BE2C (cell line): ENCODE measurements at regions not wholly inside any gene's neighbourhood (a gene's known extent, or its start where the extent isn't known, plus 50 kb on each side); places are given as distances from the start of the nearest gene placed in this dataset.

Experiments used
- DNase-seq: peaks from one replicate; pipeline ENCODE4 v3.0.0-alpha.2; 2020
- H3K27me3 ChIP-seq: fragments of 250-450 bp; sonication (Bioruptor Pico); 2 replicates; pipeline ENCODE4 v1.5.1; 2020; ENCODE audit warnings: mild to moderate bottlenecking
- H3K36me3 ChIP-seq: fragments of 250-450 bp; sonication (Bioruptor Pico); 2 replicates; pipeline ENCODE4 v1.5.1; 2020; ENCODE audit warnings: mild to moderate bottlenecking
- H3K4me1 ChIP-seq: fragments of 250-450 bp; sonication (Bioruptor Pico); 2 replicates; pipeline ENCODE4 v1.5.1; 2020
- H3K4me3 ChIP-seq: 2 replicates; pipeline ENCODE4 v1.5.1; 2011; ENCODE audit warnings: low read depth, low read length
- H3K9me3 ChIP-seq: fragments of 250-450 bp; sonication (Bioruptor Pico); 2 replicates; pipeline ENCODE4 v1.5.1; 2020
- CTCF ChIP-seq: IDR thresholded peaks from 2 replicates; pipeline ENCODE4 v1.5.1; 2012; ENCODE audit warnings: mild to moderate bottlenecking, low read depth, low read length

- Histone ChIP-seq H3K27me3 (no peaks in the 10 kb centered on the region), H3K36me3 (no peaks in the 10 kb centered on the region), H3K9me3 (no peaks in the 10 kb centered on the region), H3K4me1 (no peaks in the 10 kb centered on the region), H3K4me3 (no peak overlapping the region)
- DNase-seq, result no peak
- TF ChIP-seq CTCF, result no peak
Measured at GRCh38 chr16:48833461-48833860, 223.5 kb upstream of the N4BP1 start.

GRCh38 chr16:48831076-48831722, 221.2 kb upstream of the N4BP1 start:
- DNase-seq, result no peak
- Histone ChIP-seq H3K4me3 (no peak overlapping the region), H3K36me3 (no peaks in the 10 kb centered on the region), H3K27me3 (no peaks in the 10 kb centered on the region), H3K9me3 (no peaks in the 10 kb centered on the region), H3K4me1 (no peaks in the 10 kb centered on the region)
- TF ChIP-seq CTCF, result peak; percentile 7; the same call in 1 of the 2 replicates

GRCh38 chr16:48829336-48830310, 219.6 kb upstream of the N4BP1 start:
- no peak for DNase-seq
- no peaks in the 10 kb centered on the region for H3K4me1 ChIP-seq
- no peaks in the 10 kb centered on the region for H3K9me3 ChIP-seq
- no peak overlapping the region for H3K4me3 ChIP-seq
- H3K36me3 ChIP-seq, result no peaks in the 10 kb centered on the region
- no peak for TF ChIP-seq CTCF
- no peaks in the 10 kb centered on the region for H3K27me3 ChIP-seq

GRCh38 chr16:48824271-48824670, 214.3 kb upstream of the N4BP1 start:
- no peak for TF ChIP-seq CTCF
- Histone ChIP-seq H3K27me3 (no peaks in the 10 kb centered on the region), H3K36me3 (no peaks in the 10 kb centered on the region), H3K4me1 (no peaks in the 10 kb centered on the region), H3K9me3 (no peaks in the 10 kb centered on the region), H3K4me3 (no peak overlapping the region)
- DNase-seq, result no peak

- Histone ChIP-seq H3K4me3 (no peak overlapping the region), H3K36me3 (no peaks in the 10 kb centered on the region), H3K27me3 (no peaks in the 10 kb centered on the region), H3K4me1 (no peaks in the 10 kb centered on the region), H3K9me3 (no peaks in the 10 kb centered on the region)
- no peak for DNase-seq
- TF ChIP-seq CTCF, result no peak
Measured at GRCh38 chr16:48822431-48822830, 212.5 kb upstream of the N4BP1 start.

GRCh38 chr16:48820379-48820778, 210.4 kb upstream of the N4BP1 start:
- Histone ChIP-seq H3K4me3 (no peak overlapping the region), H3K27me3 (no peaks in the 10 kb centered on the region), H3K36me3 (no peaks in the 10 kb centered on the region), H3K9me3 (no peaks in the 10 kb centered on the region), H3K4me1 (no peaks in the 10 kb centered on the region)
- no peak for DNase-seq
- TF ChIP-seq CTCF, result no peak
